HUES48 (cell line): ENCODE measurements at regions not wholly inside any gene's neighbourhood (a gene's known extent, or its start where the extent isn't known, plus 50 kb on each side); places are given as distances from the start of the nearest gene placed in this dataset.
"Not testable (repeated sequence)": the region's sequence is repeated elsewhere in the genome, so short reads cannot be mapped to it uniquely, and the experiment has no call there.

Experiments
- H3K27ac ChIP-seq: one replicate; pipeline ENCODE4 v1.7.0; 2013; ENCODE audit warnings: low read depth, low read length, inconsistent platforms
- H3K27me3 ChIP-seq: 2 replicates; pipeline ENCODE4 v1.6.1; 2013; ENCODE audit warnings: mild to moderate bottlenecking, low read length; ENCODE audit not compliant: control insufficient read depth, insufficient read depth
- H3K36me3 ChIP-seq: 2 replicates; pipeline ENCODE4 v1.6.1; 2013; ENCODE audit warnings: low read length; ENCODE audit not compliant: control insufficient read depth, insufficient read depth
- H3K4me1 ChIP-seq: 2 replicates; pipeline ENCODE4 v1.6.1; 2013; ENCODE audit warnings: mild to moderate bottlenecking, low read length; ENCODE audit not compliant: control insufficient read depth, insufficient read depth
- H3K4me3 ChIP-seq: 2 replicates; pipeline ENCODE4 v1.5.1; 2013; ENCODE audit warnings: mild to moderate bottlenecking, low read depth, low read length
- H3K9ac ChIP-seq: 2 replicates; pipeline ENCODE4 v1.6.1; 2013; ENCODE audit warnings: mild to moderate bottlenecking, low read depth, low read length, moderate library complexity
- H3K9me3 ChIP-seq: 2 replicates; pipeline ENCODE4 v1.6.1; 2013; ENCODE audit warnings: low read length; ENCODE audit not compliant: control insufficient read depth, insufficient read depth

DNA sequence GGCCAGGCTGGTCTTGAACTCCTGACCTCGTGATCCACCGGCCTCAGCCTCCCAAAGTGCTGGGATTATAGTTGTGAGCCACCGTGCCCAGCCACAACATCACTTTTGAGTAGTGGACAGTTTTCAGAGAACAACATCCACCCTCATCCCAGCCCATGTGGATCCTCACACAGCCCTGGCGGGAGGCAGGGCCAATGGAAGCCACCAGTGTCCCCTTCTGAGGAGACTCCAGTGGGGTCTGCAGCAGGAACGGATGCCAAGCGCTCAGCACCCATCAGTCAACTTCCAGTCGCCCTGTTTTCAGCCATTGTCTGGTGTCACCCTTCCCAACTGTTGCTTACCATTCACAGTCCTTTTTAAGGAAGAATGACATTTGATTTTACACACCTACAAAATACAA, 302.5 kb downstream of the BCL2L11 start:
- not testable (repeated sequence) for H3K4me3 ChIP-seq, H3K4me1 ChIP-seq, H3K27me3 ChIP-seq, H3K36me3 ChIP-seq, H3K9me3 ChIP-seq, H3K27ac ChIP-seq, H3K9ac ChIP-seq

DNA sequence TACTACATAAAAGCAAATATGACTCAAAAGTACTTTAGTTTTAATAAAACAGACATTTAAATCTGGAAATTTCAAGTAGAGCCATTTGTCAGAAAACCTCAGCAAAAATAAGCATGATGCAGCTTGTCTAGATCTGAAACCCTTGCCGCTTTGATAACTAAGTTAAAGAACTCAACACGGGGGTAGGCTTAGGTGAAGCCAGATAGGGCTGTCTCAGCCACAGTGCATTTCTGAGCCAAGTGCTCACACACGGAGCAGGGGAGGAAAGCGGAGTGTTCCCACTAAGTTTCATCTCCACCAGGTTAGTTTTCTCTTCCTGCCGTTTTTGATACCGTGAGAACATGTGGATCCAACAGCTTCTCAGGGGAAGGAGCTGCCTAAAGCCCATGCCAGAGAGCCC, 303.5 kb downstream of the BCL2L11 start:
- not testable (repeated sequence) for H3K36me3 ChIP-seq, H3K27ac ChIP-seq, H3K4me3 ChIP-seq, H3K4me1 ChIP-seq, H3K9me3 ChIP-seq, H3K9ac ChIP-seq, H3K27me3 ChIP-seq

DNA sequence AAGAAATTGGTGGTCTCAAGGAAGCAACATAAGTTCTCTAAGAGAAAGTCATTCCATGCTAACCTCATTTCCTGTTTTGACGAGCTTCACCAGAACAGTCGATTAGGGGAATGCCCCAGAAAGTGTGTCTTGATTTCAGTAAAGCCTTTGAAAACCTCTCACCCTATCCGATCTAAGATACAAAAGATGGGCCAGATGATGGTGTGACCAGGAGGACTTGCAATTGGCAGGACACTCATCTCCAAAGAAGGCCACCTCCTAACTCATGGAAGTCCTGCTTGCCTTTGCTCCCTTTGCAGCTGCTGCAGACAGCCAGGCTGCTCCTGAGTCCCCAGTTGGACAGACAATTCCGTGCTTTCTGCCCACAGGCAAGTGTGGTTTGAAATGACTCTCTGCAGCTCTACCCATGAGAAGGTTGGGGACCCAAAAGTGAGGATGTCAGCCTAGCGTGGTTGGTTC, 304.2 kb downstream of the BCL2L11 start:
- H3K27ac ChIP-seq, result not testable (repeated sequence)

DNA sequence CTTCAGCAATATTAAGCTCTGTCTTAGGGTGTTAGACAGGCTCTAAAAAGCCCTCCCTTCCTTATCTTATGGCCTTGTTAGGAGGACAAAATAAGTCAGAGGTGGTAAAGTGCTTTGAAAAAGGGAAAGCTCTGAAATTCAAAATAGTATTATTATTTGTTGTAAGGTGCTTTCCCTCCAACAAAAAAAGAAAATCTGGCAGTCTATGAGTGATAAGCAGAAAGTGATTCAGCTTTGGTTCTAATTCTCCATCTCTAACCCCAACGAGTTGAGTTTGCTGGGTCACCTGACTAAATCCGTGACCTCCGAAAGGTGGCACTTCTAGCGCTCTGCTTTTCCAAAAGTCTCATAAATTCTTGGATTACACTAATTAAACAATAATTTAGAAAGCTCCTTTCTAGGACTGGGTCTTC, 305.1 kb downstream of the BCL2L11 start:
- H3K4me1 ChIP-seq, H3K27ac ChIP-seq, H3K36me3 ChIP-seq, H3K27me3 ChIP-seq, H3K9ac ChIP-seq, H3K9me3 ChIP-seq, H3K4me3 ChIP-seq: not testable (repeated sequence)

More for the DNA sequence above, 304.2 kb downstream of the BCL2L11 start:
- H3K4me3 ChIP-seq, H3K4me1 ChIP-seq, H3K27me3 ChIP-seq, H3K9ac ChIP-seq, H3K36me3 ChIP-seq, H3K9me3 ChIP-seq: not testable (repeated sequence)

DNA sequence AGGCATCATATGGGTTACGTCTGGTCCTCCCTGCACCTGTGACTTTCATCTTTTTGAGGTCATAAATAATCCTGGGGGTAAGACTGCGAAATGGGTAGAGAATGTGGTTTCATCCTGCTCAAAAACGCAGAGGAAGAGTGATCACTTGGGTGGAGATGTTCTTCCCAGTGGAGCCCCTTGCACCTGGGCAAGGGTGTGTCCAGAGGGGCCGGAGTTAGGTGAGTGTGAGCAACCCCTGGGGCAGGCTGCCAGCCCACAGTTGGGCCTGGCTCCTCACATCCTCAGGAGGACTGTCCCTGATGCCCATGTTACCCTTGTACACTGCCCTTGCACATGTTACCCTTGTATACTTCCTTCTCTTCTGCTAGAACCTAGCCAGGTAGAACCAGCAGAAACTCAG, 306.6 kb downstream of the BCL2L11 start:
- not testable (repeated sequence) for H3K36me3 ChIP-seq, H3K27me3 ChIP-seq, H3K9ac ChIP-seq, H3K9me3 ChIP-seq, H3K27ac ChIP-seq, H3K4me3 ChIP-seq, H3K4me1 ChIP-seq

DNA sequence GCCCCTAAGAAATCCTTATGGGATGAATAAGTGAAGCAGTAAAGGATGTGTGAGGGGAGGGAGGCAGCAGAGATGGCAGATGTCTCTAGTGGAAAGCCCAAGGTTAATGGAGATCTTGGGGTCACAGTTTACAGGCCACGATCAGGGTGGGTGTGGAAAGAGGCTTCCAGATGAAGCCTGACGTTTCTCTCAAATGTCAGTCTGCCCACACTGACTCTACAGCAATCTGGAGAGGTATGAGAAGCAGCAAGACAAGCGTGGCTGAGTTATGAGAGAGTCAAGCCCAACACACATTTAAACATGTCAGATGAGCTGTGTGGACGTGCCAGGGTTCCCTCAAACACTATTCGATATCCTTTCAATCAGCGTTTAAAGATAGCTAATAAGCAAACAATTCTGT, 308.2 kb downstream of the BCL2L11 start:
- not testable (repeated sequence) for H3K27ac ChIP-seq, H3K4me1 ChIP-seq, H3K27me3 ChIP-seq, H3K9me3 ChIP-seq, H3K9ac ChIP-seq, H3K4me3 ChIP-seq, H3K36me3 ChIP-seq

DNA sequence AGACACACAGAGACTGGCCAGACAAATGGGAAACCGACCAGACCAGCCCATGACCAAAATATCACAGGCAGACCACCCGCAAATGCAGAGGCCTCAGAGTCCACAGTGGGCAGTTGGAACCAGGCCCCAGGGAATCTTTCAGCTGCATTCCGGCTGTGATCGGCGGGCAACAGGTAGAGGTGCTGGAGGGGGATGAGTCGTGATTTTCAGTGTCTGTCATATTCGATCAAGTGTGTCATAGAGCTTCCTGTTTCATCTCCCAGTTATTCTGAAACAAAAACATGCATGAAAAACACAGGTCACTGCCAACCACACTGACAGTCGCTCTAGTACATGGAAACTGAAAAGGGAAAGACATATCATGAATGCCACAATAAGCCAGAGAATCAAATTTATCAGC, 308.6 kb downstream of the BCL2L11 start:
- not testable (repeated sequence) for H3K4me3 ChIP-seq, H3K36me3 ChIP-seq, H3K9ac ChIP-seq, H3K27me3 ChIP-seq, H3K4me1 ChIP-seq, H3K9me3 ChIP-seq, H3K27ac ChIP-seq

DNA sequence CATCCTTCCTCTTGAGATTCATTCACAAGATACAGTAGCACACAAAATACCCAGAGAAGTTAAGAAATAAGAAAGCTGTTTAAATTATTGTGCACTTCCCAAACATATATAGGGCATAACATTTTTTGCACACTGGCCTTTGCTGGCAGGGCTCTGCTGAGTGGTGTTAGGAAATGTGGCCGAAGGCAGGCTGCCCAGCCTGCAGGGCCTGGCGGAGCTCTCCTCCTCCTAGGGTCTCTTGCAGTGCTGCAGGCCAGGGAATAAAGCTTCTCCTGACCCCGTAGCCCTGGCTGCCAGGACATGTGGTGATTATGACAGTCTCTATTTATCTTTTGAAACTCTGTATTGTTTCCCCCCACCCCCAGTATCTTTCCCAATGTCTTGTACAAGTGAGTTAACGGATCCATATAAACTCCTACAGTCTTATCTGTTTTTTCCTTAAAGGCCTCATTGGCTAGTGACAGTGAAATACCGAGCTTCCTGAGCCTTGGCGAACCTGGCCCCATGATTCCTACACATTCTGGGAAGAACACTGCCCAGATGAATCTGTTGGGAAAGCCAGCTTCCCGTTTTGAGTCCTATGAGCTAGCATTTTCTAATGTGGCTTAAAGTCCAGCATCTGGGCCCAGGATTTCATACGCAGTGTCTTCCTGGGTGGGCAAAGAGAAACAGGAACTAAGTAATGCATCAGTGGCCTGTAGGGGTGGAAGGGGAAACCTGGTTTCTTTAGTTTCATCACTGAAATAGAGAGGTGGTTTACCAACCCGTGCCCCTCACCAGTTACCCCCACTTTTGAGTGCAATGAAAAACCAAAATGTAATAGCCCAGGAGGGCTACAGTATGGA, 310.3 kb downstream of the BCL2L11 start:
- H3K36me3 ChIP-seq, H3K4me3 ChIP-seq, H3K4me1 ChIP-seq, H3K9ac ChIP-seq, H3K27me3 ChIP-seq, H3K9me3 ChIP-seq, H3K27ac ChIP-seq: not testable (repeated sequence)

DNA sequence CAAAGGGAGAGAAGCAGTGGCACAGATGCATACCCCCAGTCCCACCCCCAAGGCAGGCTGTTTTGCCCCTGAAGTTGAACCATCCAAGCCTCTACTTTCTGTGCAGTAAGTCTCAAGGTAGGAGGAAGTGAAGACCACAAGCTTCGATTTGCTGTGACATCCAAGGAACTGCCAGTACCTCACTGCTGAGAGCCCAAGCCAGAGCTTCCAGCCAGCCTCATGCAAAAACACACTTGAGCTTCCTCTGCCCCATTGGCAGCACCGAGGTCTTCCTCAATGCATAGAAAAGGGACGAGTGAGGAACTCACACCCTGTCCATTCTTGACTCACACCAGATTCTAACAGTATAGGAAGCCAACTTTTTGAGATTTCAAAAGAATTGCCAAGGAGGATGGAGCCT, 311.7 kb downstream of the BCL2L11 start:
- not testable (repeated sequence) for H3K27me3 ChIP-seq, H3K9me3 ChIP-seq, H3K4me3 ChIP-seq, H3K4me1 ChIP-seq, H3K9ac ChIP-seq, H3K36me3 ChIP-seq, H3K27ac ChIP-seq

DNA sequence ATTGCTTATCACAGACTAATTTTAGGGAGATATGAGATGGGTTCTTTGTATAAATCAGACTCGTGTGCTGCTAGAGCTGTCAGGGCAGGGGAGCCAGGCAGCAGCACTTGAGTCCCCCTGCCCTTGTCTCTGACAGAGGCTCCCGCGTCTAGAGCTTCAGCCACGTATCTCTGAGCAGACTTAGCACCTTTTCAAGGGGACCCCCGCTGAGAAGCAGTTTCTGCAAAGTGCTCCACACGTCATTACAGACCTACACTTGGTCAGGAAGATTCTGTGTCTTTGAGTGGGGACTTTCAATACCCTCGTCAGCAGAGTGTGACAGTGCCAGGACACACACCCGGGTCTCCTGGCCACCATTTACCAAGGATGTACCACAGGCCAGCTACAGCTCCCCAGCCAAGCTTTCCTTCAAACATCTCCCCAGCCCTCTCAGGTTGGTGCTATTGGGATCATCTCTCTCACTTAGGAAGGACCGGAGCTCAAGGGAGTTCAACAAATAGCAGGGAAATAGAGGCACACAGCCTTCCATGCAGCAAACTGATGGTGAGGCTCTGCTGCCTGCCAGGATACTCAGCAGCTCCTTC, 312.3 kb downstream of the BCL2L11 start:
- not testable (repeated sequence) for H3K4me1 ChIP-seq, H3K4me3 ChIP-seq, H3K9me3 ChIP-seq, H3K27me3 ChIP-seq, H3K36me3 ChIP-seq, H3K9ac ChIP-seq, H3K27ac ChIP-seq

DNA sequence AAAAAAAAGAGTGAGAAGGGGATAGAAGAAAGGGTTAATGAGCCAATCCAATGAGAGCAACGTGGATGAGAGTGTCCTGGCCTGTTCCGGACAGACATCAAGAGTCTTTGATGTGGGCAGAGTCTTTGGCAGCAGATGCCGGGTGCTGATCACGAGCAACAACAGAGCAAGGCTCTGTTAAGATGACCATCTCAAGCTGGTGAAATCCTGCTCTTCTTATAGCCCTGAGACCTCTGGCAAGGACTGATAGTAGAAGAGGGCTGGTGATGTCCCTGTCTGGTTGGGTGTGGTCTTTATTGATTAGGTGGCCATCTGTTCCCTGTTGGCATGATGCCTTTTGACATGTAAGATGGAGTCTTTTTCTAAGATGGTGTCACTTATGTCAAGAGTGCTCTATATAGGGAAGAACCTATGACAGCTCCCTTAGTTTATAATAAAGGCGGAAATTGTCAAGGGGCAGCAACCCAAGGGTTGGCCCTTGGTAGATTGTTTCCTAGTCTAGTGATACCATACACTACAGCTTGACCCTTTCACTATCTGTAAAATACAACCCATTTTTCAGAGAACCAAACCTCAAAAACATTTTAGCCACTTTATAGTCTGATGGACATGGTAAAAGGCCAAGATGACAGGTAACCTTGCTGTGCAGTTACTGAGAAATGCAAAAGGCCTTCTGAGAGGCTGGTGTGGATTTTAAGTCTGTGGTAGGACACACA, 313.3 kb downstream of the BCL2L11 start:
- not testable (repeated sequence) for H3K9me3 ChIP-seq, H3K4me3 ChIP-seq, H3K4me1 ChIP-seq, H3K9ac ChIP-seq, H3K36me3 ChIP-seq, H3K27ac ChIP-seq, H3K27me3 ChIP-seq
